ENCODE measurements at regions not wholly inside any gene's neighbourhood (a gene's known extent, or its start where the extent isn't known, plus 50 kb on each side); places are given as distances from the start of the nearest gene placed in this dataset.

DNA sequence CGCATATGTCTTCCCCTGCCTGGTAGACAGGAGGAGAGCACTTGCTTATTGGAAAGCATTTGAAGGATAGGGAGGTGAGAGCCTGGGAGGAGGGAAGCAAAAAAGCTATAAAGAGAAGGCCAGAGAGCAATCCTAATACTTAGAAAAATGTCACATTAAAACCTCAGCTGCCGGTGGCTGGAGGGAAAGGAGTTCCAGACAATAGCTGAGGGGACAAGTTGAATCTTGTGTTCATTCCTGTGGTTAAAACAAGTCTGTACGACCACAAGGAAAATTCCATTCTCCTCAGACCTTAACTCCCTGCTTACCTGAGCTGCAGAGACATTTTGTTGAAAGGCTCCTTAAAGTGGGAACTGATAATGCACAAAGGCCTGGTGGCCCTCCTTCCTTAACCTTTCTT, 218.8 kb upstream of the CAMK1G start:
- ChIA-PET CTCF (no interaction called here), POLR2A (no interaction called here)
- BruUV-seq (replicated peaks): no TSS peak
- Histone ChIP-seq H3K27me3 (ENCODE audit: control insufficient read depth, insufficient read depth, low read length) (no peaks in the 10 kb centered on the region), H3K36me3 (ENCODE audit: control insufficient read depth, insufficient read depth, low read length) (no peaks in the 10 kb centered on the region), H3K4me3 (ENCODE audit: low read depth in 2 of 2, low read length in 2 of 2) (no peak overlapping the region), H3K4me1 (ENCODE audit: control insufficient read depth, insufficient read depth, low read length) (no peaks in the 10 kb centered on the region), H3K9me3 (ENCODE audit: control insufficient read depth, insufficient read depth, low read depth, low read length) (no peaks in the 10 kb centered on the region), H3K27ac (ENCODE audit: low read length) (no peak overlapping the region)
- in situ Hi-C loops (cut with HindIII; ENCODE audit: low pct_unique_long_range_greater_than_20kb, low sequenced_read_pairs) (no loop called here), intact Hi-C loops (cut with micrococcal nuclease; ENCODE audit: unreplicated experiment) (no loop called here)
- TF ChIP-seq, protein P1, sequence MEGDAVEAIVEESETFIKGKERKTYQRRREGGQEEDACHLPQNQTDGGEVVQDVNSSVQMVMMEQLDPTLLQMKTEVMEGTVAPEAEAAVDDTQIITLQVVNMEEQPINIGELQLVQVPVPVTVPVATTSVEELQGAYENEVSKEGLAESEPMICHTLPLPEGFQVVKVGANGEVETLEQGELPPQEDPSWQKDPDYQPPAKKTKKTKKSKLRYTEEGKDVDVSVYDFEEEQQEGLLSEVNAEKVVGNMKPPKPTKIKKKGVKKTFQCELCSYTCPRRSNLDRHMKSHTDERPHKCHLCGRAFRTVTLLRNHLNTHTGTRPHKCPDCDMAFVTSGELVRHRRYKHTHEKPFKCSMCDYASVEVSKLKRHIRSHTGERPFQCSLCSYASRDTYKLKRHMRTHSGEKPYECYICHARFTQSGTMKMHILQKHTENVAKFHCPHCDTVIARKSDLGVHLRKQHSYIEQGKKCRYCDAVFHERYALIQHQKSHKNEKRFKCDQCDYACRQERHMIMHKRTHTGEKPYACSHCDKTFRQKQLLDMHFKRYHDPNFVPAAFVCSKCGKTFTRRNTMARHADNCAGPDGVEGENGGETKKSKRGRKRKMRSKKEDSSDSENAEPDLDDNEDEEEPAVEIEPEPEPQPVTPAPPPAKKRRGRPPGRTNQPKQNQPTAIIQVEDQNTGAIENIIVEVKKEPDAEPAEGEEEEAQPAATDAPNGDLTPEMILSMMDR (IDR thresholded peaks at IDR 0.05): no peak
- TF ChIP-seq TCF7L2 (IDR thresholded peaks at IDR 0.05; ENCODE audit: low read depth, low read length) (no peak), SIN3A (IDR thresholded peaks at IDR 0.05; ENCODE audit: borderline replicate concordance, insufficient read depth, low read depth, low read length) (no peak), POLR2AphosphoS5 (IDR thresholded peaks at IDR 0.05; ENCODE audit: low read depth, low read length) (no peak)
- TF ChIP-seq, protein P2, sequence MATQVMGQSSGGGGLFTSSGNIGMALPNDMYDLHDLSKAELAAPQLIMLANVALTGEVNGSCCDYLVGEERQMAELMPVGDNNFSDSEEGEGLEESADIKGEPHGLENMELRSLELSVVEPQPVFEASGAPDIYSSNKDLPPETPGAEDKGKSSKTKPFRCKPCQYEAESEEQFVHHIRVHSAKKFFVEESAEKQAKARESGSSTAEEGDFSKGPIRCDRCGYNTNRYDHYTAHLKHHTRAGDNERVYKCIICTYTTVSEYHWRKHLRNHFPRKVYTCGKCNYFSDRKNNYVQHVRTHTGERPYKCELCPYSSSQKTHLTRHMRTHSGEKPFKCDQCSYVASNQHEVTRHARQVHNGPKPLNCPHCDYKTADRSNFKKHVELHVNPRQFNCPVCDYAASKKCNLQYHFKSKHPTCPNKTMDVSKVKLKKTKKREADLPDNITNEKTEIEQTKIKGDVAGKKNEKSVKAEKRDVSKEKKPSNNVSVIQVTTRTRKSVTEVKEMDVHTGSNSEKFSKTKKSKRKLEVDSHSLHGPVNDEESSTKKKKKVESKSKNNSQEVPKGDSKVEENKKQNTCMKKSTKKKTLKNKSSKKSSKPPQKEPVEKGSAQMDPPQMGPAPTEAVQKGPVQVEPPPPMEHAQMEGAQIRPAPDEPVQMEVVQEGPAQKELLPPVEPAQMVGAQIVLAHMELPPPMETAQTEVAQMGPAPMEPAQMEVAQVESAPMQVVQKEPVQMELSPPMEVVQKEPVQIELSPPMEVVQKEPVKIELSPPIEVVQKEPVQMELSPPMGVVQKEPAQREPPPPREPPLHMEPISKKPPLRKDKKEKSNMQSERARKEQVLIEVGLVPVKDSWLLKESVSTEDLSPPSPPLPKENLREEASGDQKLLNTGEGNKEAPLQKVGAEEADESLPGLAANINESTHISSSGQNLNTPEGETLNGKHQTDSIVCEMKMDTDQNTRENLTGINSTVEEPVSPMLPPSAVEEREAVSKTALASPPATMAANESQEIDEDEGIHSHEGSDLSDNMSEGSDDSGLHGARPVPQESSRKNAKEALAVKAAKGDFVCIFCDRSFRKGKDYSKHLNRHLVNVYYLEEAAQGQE (IDR thresholded peaks at IDR 0.05; ENCODE audit: insufficient read depth in 1 of 2, low read depth in 2 of 2, low read length in 1 of 2): no peak
- no peak for ATAC-seq
- DNase-seq (ENCODE audit: low read depth, low spot score): no peak

DNA sequence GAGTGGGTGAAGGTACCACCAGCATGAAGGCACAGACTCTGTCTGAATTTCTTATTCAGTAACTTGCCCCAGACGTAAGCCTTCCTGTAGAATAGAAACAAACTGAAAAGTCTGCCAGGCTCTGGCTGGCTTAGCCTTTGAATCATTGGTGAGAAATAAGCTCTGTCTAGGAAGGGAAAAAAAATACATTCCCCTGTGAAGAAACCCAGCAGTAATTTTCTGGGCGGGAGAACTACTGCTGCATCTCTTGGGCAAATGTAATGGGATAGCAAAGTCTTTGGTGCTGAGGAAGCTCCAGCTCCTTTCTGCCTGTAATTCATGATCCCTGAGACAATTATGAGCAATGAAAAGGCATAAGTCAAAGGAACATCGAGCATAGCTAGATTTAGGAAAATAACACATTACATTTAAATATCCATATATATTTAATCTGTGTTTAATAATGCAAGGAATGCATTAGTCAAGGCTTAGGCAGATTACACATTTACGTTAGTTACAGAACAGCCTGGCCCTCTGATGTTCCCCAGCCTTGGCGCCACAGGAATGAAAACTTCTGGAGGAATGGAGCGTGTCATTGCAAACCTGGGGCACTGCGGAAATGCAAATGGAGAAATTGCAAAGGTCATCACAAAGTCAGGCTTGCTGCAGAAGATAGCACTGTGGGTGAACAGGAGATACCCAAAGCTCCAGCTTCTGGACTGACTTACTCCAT, 216.3 kb upstream of the CAMK1G start:
- ChIA-PET POLR2A (no interaction called here), CTCF (interaction anchor here (0.6 kb wide), 1 partner anchor 119 kb away, joined by 3 read pairs; no protein-coding TSS in a partner anchor)
- H3K27ac ChIP-seq (ENCODE audit: low read length): no peak overlapping the region
- intact Hi-C loops (cut with micrococcal nuclease; ENCODE audit: unreplicated experiment) (no loop called here), in situ Hi-C loops (cut with HindIII; ENCODE audit: low pct_unique_long_range_greater_than_20kb, low sequenced_read_pairs) (no loop called here)
- no peak for DNase-seq (ENCODE audit: low read depth, low spot score)
- H3K4me1 ChIP-seq (ENCODE audit: control insufficient read depth, insufficient read depth, low read length): no peaks in the 10 kb centered on the region
- H3K9me3 ChIP-seq (ENCODE audit: control insufficient read depth, insufficient read depth, low read depth, low read length): no peaks in the 10 kb centered on the region
- ATAC-seq: no peak
- no TSS peak for BruUV-seq (replicated peaks)
- no peaks in the 10 kb centered on the region for H3K27me3 ChIP-seq (ENCODE audit: control insufficient read depth, insufficient read depth, low read length)
- H3K4me3 ChIP-seq (ENCODE audit: low read depth in 2 of 2, low read length in 2 of 2): no peak overlapping the region
- TF ChIP-seq SIN3A (IDR thresholded peaks at IDR 0.05; ENCODE audit: borderline replicate concordance, insufficient read depth, low read depth, low read length) (no peak), POLR2AphosphoS5 (IDR thresholded peaks at IDR 0.05; ENCODE audit: low read depth, low read length) (no peak), TCF7L2 (IDR thresholded peaks at IDR 0.05; ENCODE audit: low read depth, low read length) (no peak)
- TF ChIP-seq, protein P1 (IDR thresholded peaks at IDR 0.05): no peak
- TF ChIP-seq, protein P2 (IDR thresholded peaks at IDR 0.05; ENCODE audit: insufficient read depth in 1 of 2, low read depth in 2 of 2, low read length in 1 of 2): no peak
- H3K36me3 ChIP-seq (ENCODE audit: control insufficient read depth, insufficient read depth, low read length): no peaks in the 10 kb centered on the region
